ENCODE measurements at regions not wholly inside any gene's neighbourhood (a gene's known extent, or its start where the extent isn't known, plus 50 kb on each side); places are given as distances from the start of the nearest gene placed in this dataset.

DNA sequence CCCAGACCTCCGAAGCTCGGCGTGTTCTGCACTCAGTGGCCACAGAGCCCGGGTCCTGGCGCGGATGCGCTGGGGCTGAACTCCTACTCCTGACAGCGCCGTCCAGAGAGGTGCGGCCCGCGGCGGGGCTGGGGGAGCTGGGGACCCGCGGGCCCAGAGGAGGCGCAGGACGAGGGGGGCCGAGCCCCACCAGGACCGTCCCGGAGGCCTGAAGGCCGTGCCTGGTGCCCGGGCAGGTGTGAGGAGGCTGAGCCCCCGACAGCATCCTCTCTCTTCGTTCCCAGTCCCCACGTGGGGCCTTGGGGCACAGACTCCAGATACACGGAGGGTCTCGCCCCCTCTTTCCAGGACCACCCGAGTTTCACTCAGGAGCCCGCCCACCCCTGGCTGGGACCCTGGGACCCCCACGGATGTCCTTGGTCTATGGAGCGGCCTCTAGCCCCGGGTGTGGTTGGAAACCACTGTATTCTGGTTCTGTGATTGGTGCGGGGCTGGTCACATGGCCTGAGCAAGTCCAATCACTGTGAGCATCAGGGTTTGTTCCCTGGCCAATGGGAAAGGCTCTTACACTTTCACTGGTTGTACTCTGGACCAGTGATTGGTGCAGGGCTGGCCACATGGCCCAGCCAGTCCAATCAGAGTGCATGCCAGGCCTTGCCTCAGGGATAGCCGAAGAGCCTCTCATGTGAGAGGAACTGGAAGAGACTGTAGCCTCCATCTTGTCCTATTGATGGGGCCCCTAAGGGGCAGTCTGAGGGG is 217.6 kb upstream of the SFSWAP start:
- H3K9me3 ChIP-seq (replicated peaks; ENCODE audit: control insufficient read depth, insufficient read depth, low read depth, low read length): no peaks in the 10 kb centered on the region
- H3K4me2 ChIP-seq (ENCODE audit: insufficient read depth, low read length): no peak overlapping the region
- peaks cover 8 to 42% of the 10 kb centered on the region in 2 experiments; a peak in 4 of 5 replicates for H3K27me3 ChIP-seq (ENCODE audit: control insufficient read depth in 2 of 2, insufficient read depth in 2 of 2, low read length in 2 of 2)
- H2AFZ ChIP-seq (ENCODE audit: low read depth, low read length): no peak overlapping the region
- ChIA-PET POLR2A (no interaction called here), CTCF (ENCODE audit: low intra/inter-chr PET ratio) (no interaction called here)
- no peak overlapping the region for H3K4me3 ChIP-seq
- no peak overlapping the region for H3K27ac ChIP-seq (ENCODE audit: extremely low read depth, low read depth, low read length)
- intact Hi-C loops (cut with micrococcal nuclease) (no loop called here), in situ Hi-C loops (cut with MboI) (no loop called here)
- H3K9me1 ChIP-seq (ENCODE audit: control insufficient read depth, insufficient read depth, low read length): peaks cover 3% of the 10 kb centered on the region
- 9% methylated on average over 11 of the region's 34 CpGs for WGBS (ENCODE audit: insufficient coverage, low coverage, missing lambda C conversion rate)
- DNase-seq (ENCODE audit: extremely low read depth in 1 of 4, low spot score in 3 of 4): peak; percentile 19 to 47 (median 29)
- H3K36me3 ChIP-seq (ENCODE audit: control insufficient read depth, insufficient read depth, low read length): no peaks in the 10 kb centered on the region
- peak; percentile 91 for ATAC-seq
- BruUV-seq (replicated peaks): no TSS peak
- FAIRE-seq: no peak
- no peak overlapping the region for H3K9ac ChIP-seq (ENCODE audit: insufficient read depth in 1 of 2, low read depth in 2 of 2, low read length in 2 of 2)
- no peaks in the 10 kb centered on the region for H4K20me1 ChIP-seq (replicated peaks; ENCODE audit: control insufficient read depth, insufficient read depth, low read length)
- peaks cover 0 to 6% of the 10 kb centered on the region in 2 experiments; a peak in 1 of 5 replicates for H3K4me1 ChIP-seq (replicated peaks in 1 of 2; ENCODE audit: control insufficient read depth in 2 of 2, insufficient read depth in 2 of 2, low read length in 2 of 2)
- no peaks in the 10 kb centered on the region for H3K79me2 ChIP-seq (ENCODE audit: control insufficient read depth, insufficient read depth, low read length)
- TF ChIP-seq ELF1 (tag; IDR thresholded peaks at IDR 0.05): peak; percentile 48; the same call in 1 of the 2 replicates
- peak; percentile 56 for TF ChIP-seq NFYB (IDR thresholded peaks at IDR 0.05; ENCODE audit: extremely low read depth, insufficient read length)
- TF ChIP-seq, protein P1, sequence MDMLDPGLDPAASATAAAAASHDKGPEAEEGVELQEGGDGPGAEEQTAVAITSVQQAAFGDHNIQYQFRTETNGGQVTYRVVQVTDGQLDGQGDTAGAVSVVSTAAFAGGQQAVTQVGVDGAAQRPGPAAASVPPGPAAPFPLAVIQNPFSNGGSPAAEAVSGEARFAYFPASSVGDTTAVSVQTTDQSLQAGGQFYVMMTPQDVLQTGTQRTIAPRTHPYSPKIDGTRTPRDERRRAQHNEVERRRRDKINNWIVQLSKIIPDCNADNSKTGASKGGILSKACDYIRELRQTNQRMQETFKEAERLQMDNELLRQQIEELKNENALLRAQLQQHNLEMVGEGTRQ (CRISPR knock-in tag; IDR thresholded peaks at IDR 0.05): peak; percentile 90
- TF ChIP-seq, protein P2, sequence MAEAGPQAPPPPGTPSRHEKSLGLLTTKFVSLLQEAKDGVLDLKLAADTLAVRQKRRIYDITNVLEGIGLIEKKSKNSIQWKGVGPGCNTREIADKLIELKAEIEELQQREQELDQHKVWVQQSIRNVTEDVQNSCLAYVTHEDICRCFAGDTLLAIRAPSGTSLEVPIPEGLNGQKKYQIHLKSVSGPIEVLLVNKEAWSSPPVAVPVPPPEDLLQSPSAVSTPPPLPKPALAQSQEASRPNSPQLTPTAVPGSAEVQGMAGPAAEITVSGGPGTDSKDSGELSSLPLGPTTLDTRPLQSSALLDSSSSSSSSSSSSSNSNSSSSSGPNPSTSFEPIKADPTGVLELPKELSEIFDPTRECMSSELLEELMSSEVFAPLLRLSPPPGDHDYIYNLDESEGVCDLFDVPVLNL (CRISPR knock-in tag; IDR thresholded peaks at IDR 0.05; ENCODE audit: low read depth): no peak
- TF ChIP-seq, protein P3, sequence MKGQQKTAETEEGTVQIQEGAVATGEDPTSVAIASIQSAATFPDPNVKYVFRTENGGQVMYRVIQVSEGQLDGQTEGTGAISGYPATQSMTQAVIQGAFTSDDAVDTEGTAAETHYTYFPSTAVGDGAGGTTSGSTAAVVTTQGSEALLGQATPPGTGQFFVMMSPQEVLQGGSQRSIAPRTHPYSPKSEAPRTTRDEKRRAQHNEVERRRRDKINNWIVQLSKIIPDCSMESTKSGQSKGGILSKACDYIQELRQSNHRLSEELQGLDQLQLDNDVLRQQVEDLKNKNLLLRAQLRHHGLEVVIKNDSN (CRISPR knock-in tag; IDR thresholded peaks at IDR 0.05): peak; percentile 95
- TF ChIP-seq, protein P4, sequence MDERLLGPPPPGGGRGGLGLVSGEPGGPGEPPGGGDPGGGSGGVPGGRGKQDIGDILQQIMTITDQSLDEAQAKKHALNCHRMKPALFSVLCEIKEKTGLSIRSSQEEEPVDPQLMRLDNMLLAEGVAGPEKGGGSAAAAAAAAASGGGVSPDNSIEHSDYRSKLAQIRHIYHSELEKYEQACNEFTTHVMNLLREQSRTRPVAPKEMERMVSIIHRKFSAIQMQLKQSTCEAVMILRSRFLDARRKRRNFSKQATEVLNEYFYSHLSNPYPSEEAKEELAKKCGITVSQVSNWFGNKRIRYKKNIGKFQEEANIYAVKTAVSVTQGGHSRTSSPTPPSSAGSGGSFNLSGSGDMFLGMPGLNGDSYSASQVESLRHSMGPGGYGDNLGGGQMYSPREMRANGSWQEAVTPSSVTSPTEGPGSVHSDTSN (CRISPR knock-in tag; IDR thresholded peaks at IDR 0.05; ENCODE audit: low read depth): no peak
- TF ChIP-seq, protein P4 (tag; conservative IDR thresholded peaks at IDR 0.05; ENCODE audit: low read depth): no peak
- TF ChIP-seq HNRNPL (IDR thresholded peaks at IDR 0.05; ENCODE audit: low read depth, low read length): no peak
- peak; percentile 51 for TF ChIP-seq FOS (IDR thresholded peaks at IDR 0.05; ENCODE audit: extremely low read depth, insufficient read length)
